ENCODE measurements at regions not wholly inside any gene's neighbourhood (a gene's known extent, or its start where the extent isn't known, plus 50 kb on each side); places are given as distances from the start of the nearest gene placed in this dataset.

DNA sequence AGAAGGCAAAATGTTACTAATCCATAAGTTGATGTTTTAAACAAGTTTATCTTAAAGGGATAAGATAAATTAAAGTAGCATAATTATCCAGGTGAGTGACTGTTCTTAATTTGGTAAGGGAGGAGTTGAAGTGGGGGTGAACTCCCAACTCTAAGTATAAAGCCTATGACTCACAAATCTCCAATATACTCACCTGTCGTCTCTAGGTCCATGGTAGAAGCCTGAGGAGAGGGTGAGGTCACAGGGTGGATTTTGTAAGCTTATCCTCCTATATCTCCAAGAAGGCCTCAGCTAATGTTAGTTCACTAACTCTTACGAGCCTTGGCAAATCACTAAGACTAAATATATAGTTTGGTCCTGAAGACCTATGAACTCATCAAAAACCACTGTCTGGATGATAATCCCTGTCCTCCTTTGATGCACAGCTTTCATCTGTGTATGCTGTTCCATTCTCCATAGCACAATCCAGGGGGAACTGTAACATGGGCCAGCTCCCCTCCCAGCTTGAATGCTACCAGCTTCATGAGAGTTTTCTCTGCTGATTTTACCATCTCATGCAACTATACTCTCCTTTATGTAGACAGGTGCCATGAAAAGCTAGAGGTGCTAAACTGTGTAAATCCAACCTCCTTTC is 158.7 kb downstream of the BTC start:
- H3K4me3 ChIP-seq (ENCODE audit: low read depth, low read length): no peak overlapping the region
- no peak for DNase-seq (ENCODE audit: low read depth)
- TF ChIP-seq, protein P1, sequence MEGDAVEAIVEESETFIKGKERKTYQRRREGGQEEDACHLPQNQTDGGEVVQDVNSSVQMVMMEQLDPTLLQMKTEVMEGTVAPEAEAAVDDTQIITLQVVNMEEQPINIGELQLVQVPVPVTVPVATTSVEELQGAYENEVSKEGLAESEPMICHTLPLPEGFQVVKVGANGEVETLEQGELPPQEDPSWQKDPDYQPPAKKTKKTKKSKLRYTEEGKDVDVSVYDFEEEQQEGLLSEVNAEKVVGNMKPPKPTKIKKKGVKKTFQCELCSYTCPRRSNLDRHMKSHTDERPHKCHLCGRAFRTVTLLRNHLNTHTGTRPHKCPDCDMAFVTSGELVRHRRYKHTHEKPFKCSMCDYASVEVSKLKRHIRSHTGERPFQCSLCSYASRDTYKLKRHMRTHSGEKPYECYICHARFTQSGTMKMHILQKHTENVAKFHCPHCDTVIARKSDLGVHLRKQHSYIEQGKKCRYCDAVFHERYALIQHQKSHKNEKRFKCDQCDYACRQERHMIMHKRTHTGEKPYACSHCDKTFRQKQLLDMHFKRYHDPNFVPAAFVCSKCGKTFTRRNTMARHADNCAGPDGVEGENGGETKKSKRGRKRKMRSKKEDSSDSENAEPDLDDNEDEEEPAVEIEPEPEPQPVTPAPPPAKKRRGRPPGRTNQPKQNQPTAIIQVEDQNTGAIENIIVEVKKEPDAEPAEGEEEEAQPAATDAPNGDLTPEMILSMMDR (IDR thresholded peaks at IDR 0.05; ENCODE audit: low read depth, low read length, missing control alignments): no peak

DNA sequence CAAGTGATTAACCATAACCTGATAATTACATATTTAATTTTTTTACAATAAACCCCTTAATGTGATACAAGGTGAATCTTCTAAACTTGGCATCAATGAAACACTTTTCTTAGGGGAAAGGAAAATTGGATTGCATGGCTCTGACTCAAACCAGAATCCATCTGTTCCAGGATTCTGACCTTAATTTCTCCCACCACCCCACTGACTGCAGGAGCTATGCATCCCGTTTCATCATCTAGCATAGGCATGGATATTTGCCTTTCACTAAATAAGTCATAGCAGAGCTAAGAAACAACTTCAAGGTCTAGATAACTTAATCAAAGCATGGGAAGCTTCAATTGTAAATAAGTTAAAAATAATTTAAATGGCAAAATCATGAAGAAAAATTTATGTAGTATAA is 156.3 kb downstream of the BTC start:
- H3K4me3 ChIP-seq (ENCODE audit: low read depth, low read length): no peak overlapping the region
- TF ChIP-seq, protein P1 (IDR thresholded peaks at IDR 0.05; ENCODE audit: low read depth, low read length, missing control alignments): no peak
- no peak for DNase-seq (ENCODE audit: low read depth)

DNA sequence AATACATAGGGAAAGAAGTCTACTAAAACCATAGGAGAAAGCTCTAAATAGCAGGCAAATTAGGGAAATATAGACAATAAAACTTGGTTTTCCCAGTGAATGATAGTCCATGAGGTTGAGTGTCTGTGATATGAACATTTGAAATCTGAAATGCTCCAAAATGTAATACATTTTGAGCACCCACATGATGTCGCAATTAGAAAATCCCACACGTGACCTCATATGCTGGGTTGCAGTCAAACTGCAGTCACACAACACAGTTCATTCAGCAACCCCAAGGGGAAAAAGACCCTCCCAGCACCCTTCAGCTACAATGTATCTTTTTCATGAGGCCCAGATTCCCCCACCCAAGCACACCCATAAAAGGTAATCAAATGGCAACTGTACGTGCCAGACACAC is 155.6 kb downstream of the BTC start:
- no peak for DNase-seq (ENCODE audit: low read depth)
- TF ChIP-seq, protein P1 (IDR thresholded peaks at IDR 0.05; ENCODE audit: low read depth, low read length, missing control alignments): no peak
- H3K4me3 ChIP-seq (ENCODE audit: low read depth, low read length): no peak overlapping the region

DNA sequence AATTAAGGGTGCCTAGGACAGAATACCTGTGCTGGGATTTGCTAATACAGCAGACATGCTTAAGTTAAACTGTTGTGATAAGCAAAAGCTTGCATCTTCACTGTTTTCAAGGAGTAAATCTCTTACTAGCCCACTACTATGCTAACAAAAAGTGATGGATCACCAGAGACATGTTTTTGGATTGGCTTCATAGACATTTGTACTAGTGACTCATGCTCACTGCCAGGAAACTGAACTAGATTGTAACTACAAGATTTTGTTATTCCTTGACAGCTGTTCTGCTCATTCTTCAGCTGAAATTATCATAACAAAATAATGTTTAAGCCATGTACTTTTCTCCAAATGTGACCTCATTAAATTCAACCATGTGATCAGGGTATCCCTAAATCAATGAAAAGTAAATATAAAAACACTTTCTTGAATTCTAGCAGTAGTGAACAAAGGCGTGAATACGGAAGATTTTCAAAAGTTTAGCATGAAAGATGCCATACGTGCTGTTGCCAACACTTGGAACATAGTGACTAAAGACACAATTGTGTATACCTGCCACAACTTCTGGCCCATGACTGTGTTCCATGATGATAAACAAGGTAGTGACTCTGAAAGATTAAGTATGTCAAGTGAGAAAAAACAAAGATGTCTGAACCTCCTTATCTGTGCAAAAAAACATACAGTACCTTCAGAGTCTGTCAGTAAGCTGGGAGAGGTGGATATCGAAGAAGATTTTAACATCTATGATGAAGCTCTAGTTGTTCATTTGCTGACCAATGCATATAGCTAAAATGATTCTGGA is 154.0 kb downstream of the BTC start:
- no peak for DNase-seq (ENCODE audit: low read depth)

DNA sequence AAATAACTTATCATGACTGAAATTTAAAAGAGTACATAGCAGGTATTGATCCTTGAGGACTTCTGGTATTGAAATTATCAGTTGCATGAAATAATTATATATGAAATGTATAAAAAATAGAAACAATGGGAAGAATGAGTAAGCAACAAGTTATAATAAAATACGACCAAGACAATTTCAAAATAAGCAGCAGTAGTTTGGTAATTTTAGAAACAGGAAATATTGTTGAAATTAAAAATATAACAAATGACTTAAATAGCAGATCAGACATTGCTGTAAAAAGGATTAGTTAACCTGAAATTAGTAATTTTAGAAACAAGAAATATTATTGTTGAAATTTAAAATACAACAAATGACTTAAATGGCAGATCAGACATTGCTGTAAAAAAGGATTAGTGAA is 152.3 kb downstream of the BTC start:
- DNase-seq (ENCODE audit: low read depth): no peak
- no peak overlapping the region for H3K4me3 ChIP-seq (ENCODE audit: low read depth, low read length)
- TF ChIP-seq, protein P1 (IDR thresholded peaks at IDR 0.05; ENCODE audit: low read depth, low read length, missing control alignments): no peak

More for the DNA sequence above, 154.0 kb downstream of the BTC start:
- TF ChIP-seq, protein P1 (IDR thresholded peaks at IDR 0.05; ENCODE audit: low read depth, low read length, missing control alignments): no peak
- no peak overlapping the region for H3K4me3 ChIP-seq (ENCODE audit: low read depth, low read length)

DNA sequence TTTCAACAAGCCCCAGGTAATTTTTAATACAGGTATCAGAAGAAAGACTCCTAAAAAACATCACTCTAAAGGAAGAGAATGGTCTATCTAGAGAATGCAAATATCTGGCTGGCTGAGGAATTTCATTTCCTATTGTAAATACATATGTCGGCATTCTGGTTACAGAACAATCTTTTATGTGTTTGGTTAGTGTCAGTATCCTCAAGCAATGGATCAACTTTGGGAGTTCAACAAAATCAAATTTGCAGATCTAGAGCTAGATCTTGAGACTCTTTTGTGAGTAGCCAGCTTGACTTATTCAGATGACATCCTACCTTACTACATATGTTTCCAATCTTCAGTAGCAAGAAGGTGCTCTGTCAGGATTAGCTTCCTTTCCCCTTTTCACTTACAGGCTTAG is 145.1 kb downstream of the BTC start:
- no peak for DNase-seq (ENCODE audit: low read depth)
- no peak overlapping the region for H3K4me3 ChIP-seq (ENCODE audit: low read depth, low read length)
- TF ChIP-seq, protein P1 (IDR thresholded peaks at IDR 0.05; ENCODE audit: low read depth, low read length, missing control alignments): no peak
